ENCODE measurements at regions not wholly inside any gene's neighbourhood (a gene's known extent, or its start where the extent isn't known, plus 50 kb on each side); places are given as distances from the start of the nearest gene placed in this dataset.
"Not testable (repeated sequence)": the region's sequence is repeated elsewhere in the genome, so short reads cannot be mapped to it uniquely, and the experiment has no call there.

GRCh38 chr7:76852362-76852761, 179.8 kb downstream of the SPDYE17 start:
- not testable (repeated sequence) for TF ChIP-seq CTCF (IDR thresholded peaks at IDR 0.05; ENCODE audit: borderline replicate concordance, extremely low read depth, low read length, poor library complexity, severe bottlenecking); EZH2 (IDR thresholded peaks at IDR 0.05; ENCODE audit: borderline replicate concordance, low read depth, low read length, severe bottlenecking)

Measured in DND-41 (cell line).